Amniotic epithelial cell (primary cell): ENCODE measurements at regions not wholly inside any gene's neighbourhood (a gene's known extent, or its start where the extent isn't known, plus 50 kb on each side); places are given as distances from the start of the nearest gene placed in this dataset.
"Not testable (repeated sequence)": the region's sequence is repeated elsewhere in the genome, so short reads cannot be mapped to it uniquely, and the experiment has no call there.

Source experiments
- DNase-seq: peaks from one replicate; pipeline ENCODE4 v3.0.0-alpha.2; 2010; ENCODE audit warnings: low read depth

GRCh38 chr2:210861038-210861665 lies 304.8 kb downstream of the CPS1 start:
- no peak for DNase-seq

GRCh38 chr2:210862283-210863065 lies 306.1 kb downstream of the CPS1 start:
- no peak for DNase-seq

GRCh38 chr2:210863283-210863682 lies 306.9 kb downstream of the CPS1 start:
- DNase-seq, result no peak

- not testable (repeated sequence) for DNase-seq
Measured at GRCh38 chr2:210871566-210871965, 315.2 kb downstream of the CPS1 start.

GRCh38 chr2:210873631-210874030 lies 317.2 kb downstream of the CPS1 start:
- no peak for DNase-seq

DNA sequence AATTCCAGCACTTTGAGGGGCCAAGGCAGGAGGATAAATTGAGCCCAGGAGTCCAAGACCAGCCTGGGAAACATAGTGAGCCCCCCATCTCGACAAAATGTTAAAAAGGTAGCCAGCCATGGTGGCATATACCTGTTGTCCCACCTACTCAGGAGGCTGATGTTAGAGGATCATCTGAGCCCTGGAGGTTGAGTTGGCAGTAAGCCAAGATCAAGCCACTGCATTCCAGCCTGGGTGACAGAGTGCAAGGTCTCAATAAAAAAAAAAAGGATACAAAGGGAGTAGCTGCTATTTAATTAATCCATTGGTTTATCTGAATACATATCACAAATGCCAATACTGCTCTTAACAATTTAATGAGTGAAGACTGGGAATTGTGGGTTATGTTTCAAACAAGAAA lies 327.8 kb downstream of the CPS1 start:
- DNase-seq, result no peak

DNA sequence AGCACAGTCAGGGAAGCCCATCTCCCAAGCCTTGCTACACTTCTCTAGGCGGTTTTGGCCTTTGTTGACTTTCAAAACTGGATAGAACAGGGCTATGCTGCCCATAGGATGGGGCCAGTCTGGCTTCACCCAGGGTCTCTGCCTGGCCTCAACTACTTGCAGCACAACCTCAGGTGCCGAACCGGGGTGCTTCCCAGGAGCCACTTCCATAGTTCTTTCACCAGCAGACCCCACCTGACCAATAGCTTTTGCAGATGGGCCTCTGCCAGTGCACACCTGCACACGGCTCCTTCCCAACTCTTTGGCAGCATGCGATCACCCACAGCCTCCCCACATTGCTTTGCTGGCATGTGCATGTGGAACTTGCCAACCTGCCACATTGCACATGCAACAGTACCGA lies 331.6 kb downstream of the CPS1 start:
- no peak for DNase-seq

- DNase-seq, result peak; percentile 25
Measured at GRCh38 chr2:210895132-210895531, 338.7 kb downstream of the CPS1 start.

GRCh38 chr2:210899131-210899530 lies 342.7 kb downstream of the CPS1 start:
- no peak for DNase-seq

GRCh38 chr2:210901326-210901725 lies 344.9 kb downstream of the CPS1 start:
- no peak for DNase-seq

GRCh38 chr2:210912779-210913178 lies 356.4 kb downstream of the CPS1 start:
- no peak for DNase-seq

GRCh38 chr2:210913461-210913860 lies 357.1 kb downstream of the CPS1 start:
- no peak for DNase-seq

DNA sequence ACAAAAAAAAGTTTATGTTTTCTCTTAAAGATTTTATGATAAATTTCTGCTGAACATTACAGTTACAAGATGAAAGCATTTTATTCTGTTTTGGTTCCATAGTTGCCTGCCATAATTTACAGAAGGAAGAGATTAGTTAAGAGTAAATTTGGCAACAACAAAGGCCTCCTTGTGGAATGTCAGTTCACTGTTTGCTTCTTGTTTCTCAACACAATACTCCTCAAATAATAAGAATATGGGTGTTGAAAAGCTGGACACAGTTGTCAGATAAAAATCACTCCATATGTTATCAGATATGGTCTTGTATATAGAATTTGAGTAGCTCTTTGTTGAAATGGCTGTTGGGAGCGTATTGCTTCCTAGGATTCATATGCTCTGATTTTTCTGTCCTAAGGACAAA lies 359.5 kb downstream of the CPS1 start:
- DNase-seq, result no peak

GRCh38 chr2:210917465-210917864 lies 361.1 kb downstream of the CPS1 start:
- DNase-seq, result no peak

- DNase-seq, result peak; percentile 16
Measured at GRCh38 chr2:210919128-210919527, 362.7 kb downstream of the CPS1 start.

DNA sequence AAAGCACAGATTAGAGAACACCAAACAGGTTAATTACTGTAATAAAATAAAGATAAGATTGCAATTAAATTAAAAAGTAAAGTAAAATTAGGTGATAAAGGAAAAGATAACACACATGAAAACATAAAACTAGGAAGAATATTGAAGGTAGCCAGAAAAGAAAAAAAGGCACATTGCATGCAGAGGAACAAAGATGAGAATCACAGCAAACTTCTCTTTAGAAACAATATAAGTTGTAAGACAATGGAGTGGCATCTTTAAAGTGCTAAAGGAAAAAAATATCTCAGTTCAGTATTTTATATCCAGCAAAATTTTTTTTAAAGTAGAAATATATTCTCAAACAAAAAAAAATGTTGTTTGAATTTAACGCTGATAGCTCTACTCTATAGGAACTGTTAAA lies 366.0 kb downstream of the CPS1 start:
- DNase-seq, result no peak

DNA sequence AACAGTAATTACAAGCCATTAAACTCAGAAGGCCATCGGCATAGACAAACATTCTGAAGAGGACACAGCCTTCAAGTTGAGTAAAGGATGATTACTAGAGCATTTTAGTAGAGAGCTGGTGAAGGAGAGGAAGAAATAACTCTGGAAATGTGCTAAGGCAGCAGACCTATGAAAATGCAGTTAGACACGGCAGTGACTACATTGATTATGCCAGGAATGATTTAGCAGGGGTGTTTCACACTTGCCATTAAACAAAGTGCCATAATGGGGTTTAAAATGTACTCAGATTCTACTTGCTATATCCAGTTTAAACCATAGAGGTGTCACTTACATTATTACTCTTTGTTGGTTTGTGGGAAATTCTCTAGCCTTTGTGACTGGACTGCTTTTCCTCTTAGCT lies 372.3 kb downstream of the CPS1 start:
- no peak for DNase-seq

DNA sequence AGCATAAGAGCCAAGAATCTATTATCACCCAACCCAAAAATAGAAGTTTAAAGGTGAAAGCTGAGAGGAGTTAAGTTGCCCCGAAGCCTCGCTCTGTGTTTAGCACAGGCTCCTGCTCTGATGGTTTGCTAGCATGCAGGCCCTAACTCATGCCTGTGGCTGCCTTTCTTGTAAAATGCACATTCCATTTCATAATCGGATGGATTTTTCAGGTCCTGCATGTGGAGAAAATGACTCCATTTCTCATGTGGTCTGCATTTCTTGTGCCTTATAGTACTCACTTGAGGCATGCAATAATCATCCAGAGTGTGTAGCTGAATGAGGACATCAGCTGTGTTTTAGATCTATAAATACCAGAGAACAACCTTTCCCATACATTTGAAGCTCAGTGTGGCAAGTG lies 381.8 kb downstream of the CPS1 start:
- DNase-seq, result peak; percentile 83

GRCh38 chr2:210946395-210946794 lies 390.0 kb downstream of the CPS1 start:
- DNase-seq, result no peak

- not testable (repeated sequence) for DNase-seq
Measured at GRCh38 chr2:210950434-210951060, 394.1 kb downstream of the CPS1 start.

GRCh38 chr2:210954386-210954907 lies 398.0 kb downstream of the CPS1 start:
- DNase-seq, result no peak

DNA sequence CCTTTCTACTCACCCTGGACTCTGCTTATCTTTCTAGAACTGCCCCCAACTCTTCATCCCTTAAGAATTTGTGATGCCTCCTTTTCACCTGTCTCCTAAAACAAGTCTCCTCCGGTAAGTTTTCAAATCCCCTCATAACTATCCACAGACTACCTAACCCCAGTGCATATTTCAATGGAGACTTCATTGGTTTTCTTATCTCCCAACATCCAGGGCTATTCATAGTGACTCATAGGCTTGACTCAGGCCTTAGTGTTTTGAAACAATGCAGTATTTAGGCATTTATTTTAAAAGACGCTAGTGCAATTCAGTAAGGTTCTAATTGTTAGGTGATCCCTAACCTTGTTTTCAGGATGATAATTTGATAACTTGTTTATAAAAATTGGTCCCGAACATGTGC lies 399.2 kb downstream of the CPS1 start:
- peak; percentile 92 for DNase-seq

DNA sequence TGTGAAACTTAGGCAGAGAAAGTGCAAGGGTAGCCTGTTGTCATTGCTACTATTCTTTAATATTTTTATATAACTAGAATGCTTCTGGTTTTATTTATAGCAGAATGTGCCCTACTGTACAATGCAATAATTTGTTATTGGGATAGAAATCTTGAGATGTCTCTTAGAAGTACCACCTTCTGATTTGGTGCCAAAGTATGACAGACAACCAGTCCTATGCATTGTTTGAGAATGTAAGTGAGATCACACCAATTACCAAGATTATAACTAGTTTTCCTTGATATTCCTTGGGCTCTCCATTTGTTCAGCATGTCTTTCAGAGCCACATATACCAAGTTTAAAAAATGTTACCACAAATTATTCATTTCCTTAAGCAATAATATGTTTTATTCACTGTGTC lies 399.7 kb downstream of the CPS1 start:
- DNase-seq, result peak; percentile 70
